PFSK-1 (cell line): ENCODE measurements at regions not wholly inside any gene's neighbourhood (a gene's known extent, or its start where the extent isn't known, plus 50 kb on each side); places are given as distances from the start of the nearest gene placed in this dataset.

Experiments used
- POLR2AphosphoS5 ChIP-seq: IDR thresholded peaks from 2 replicates; pipeline ENCODE4 v1.6.1; 2012; ENCODE audit warnings: low read depth, mild to moderate bottlenecking, control low read depth, low read length, moderate library complexity
- SIN3A ChIP-seq: IDR thresholded peaks from 2 replicates; pipeline ENCODE4 v1.6.1; 2012; ENCODE audit warnings: mild to moderate bottlenecking, low read length, moderate library complexity, borderline replicate concordance; ENCODE audit not compliant: insufficient read depth
- TF ChIP-seq, protein P1 (sequence below), 2 experiments: IDR thresholded peaks; 2 replicates each; pipeline versions ENCODE4 v1.6.1 to v1.8.0; 2011 to 2012; ENCODE audit warnings: low read depth in 2 of 2, low read length in 2 of 2, control low read depth in 1 of 2, inconsistent platforms in 1 of 2, mild to moderate bottlenecking in 1 of 2, moderate library complexity in 1 of 2; ENCODE audit not compliant: insufficient read depth in 1 of 2

DNA sequence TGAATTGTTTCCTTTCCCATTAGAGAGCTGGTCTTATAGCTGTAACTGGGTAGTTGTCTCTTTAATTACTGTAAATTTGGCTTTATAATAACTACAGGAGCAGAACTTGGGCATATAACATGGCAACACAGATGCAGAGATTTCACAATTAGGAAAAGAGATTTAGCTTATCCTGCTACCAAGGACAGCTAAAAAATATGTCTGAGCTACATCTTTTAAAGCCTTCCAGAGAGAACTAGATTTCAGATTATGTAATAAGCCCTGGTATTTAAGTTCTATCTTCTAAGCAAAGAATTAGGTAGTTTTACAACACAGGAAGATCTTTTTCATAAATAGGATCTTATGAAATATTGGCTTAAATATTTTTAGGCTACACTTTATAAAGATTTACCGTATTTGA lies 313.8 kb downstream of the S1PR1 start:
- TF ChIP-seq, protein P1, sequence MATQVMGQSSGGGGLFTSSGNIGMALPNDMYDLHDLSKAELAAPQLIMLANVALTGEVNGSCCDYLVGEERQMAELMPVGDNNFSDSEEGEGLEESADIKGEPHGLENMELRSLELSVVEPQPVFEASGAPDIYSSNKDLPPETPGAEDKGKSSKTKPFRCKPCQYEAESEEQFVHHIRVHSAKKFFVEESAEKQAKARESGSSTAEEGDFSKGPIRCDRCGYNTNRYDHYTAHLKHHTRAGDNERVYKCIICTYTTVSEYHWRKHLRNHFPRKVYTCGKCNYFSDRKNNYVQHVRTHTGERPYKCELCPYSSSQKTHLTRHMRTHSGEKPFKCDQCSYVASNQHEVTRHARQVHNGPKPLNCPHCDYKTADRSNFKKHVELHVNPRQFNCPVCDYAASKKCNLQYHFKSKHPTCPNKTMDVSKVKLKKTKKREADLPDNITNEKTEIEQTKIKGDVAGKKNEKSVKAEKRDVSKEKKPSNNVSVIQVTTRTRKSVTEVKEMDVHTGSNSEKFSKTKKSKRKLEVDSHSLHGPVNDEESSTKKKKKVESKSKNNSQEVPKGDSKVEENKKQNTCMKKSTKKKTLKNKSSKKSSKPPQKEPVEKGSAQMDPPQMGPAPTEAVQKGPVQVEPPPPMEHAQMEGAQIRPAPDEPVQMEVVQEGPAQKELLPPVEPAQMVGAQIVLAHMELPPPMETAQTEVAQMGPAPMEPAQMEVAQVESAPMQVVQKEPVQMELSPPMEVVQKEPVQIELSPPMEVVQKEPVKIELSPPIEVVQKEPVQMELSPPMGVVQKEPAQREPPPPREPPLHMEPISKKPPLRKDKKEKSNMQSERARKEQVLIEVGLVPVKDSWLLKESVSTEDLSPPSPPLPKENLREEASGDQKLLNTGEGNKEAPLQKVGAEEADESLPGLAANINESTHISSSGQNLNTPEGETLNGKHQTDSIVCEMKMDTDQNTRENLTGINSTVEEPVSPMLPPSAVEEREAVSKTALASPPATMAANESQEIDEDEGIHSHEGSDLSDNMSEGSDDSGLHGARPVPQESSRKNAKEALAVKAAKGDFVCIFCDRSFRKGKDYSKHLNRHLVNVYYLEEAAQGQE (IDR thresholded peaks at IDR 0.05; ENCODE audit: insufficient read depth in 1 of 2, low read depth in 2 of 2, low read length in 2 of 2) = no peak
- no peak for TF ChIP-seq POLR2AphosphoS5
- TF ChIP-seq SIN3A = no peak
